ENCODE measurements at regions not wholly inside any gene's neighbourhood (a gene's known extent, or its start where the extent isn't known, plus 50 kb on each side); places are given as distances from the start of the nearest gene placed in this dataset.
A peak's percentile ranks its signal among the peaks of the same experiment; 100 is the strongest.

GRCh38 chr4:134027931-134028330, 173.7 kb downstream of the PABPC4L start:
- H3K36me3 Mint-ChIP-seq (ENCODE audit: unreplicated experiment), result no peaks in the 10 kb centered on the region
- H3K27me3 Mint-ChIP-seq (ENCODE audit: unreplicated experiment), result no peaks in the 10 kb centered on the region
- DNase-seq (ENCODE audit: extremely low spot score, unreplicated experiment), result no peak
- TF ChIP-seq, protein P1, sequence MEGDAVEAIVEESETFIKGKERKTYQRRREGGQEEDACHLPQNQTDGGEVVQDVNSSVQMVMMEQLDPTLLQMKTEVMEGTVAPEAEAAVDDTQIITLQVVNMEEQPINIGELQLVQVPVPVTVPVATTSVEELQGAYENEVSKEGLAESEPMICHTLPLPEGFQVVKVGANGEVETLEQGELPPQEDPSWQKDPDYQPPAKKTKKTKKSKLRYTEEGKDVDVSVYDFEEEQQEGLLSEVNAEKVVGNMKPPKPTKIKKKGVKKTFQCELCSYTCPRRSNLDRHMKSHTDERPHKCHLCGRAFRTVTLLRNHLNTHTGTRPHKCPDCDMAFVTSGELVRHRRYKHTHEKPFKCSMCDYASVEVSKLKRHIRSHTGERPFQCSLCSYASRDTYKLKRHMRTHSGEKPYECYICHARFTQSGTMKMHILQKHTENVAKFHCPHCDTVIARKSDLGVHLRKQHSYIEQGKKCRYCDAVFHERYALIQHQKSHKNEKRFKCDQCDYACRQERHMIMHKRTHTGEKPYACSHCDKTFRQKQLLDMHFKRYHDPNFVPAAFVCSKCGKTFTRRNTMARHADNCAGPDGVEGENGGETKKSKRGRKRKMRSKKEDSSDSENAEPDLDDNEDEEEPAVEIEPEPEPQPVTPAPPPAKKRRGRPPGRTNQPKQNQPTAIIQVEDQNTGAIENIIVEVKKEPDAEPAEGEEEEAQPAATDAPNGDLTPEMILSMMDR (IDR thresholded peaks at IDR 0.05), result no peak
- H3K27ac Mint-ChIP-seq (ENCODE audit: unreplicated experiment), result no peak overlapping the region
- H3K4me1 Mint-ChIP-seq (ENCODE audit: unreplicated experiment), result no peaks in the 10 kb centered on the region
- no peak overlapping the region for H3K4me3 Mint-ChIP-seq (ENCODE audit: unreplicated experiment)
- H3K9me3 Mint-ChIP-seq (ENCODE audit: unreplicated experiment), result no peaks in the 10 kb centered on the region

- DNase-seq (ENCODE audit: extremely low spot score, unreplicated experiment), result no peak
- no peaks in the 10 kb centered on the region for H3K27me3 Mint-ChIP-seq (ENCODE audit: unreplicated experiment)
- H3K9me3 Mint-ChIP-seq (ENCODE audit: unreplicated experiment), result no peaks in the 10 kb centered on the region
- no peak overlapping the region for H3K27ac Mint-ChIP-seq (ENCODE audit: unreplicated experiment)
- H3K36me3 Mint-ChIP-seq (ENCODE audit: unreplicated experiment), result no peaks in the 10 kb centered on the region
- H3K4me1 Mint-ChIP-seq (ENCODE audit: unreplicated experiment), result no peaks in the 10 kb centered on the region
- TF ChIP-seq, protein P1 (IDR thresholded peaks at IDR 0.05), result peak; percentile 45
- no peak overlapping the region for H3K4me3 Mint-ChIP-seq (ENCODE audit: unreplicated experiment)
Observed at GRCh38 chr4:134024251-134024650, 177.3 kb downstream of the PABPC4L start.

DNA sequence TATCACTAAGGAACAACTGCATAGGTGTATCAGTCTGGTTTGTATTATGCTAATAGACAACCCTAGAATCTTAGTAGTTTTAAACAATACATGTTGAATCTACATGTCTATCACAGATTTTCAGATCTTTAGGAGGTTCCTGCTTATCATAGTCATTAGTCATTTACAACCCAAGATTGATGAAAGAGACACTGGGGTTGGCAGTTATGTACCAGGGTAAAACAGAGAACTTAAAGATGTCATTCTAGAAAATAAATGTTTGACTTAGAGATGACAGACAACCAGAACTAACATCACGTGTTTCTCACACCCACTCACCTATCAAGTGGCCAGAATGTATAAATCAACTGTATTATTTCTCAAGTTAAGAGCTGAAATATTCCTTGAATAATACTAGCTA, 181.9 kb downstream of the PABPC4L start:
- no peaks in the 10 kb centered on the region for H3K4me1 Mint-ChIP-seq (ENCODE audit: unreplicated experiment)
- no peaks in the 10 kb centered on the region for H3K36me3 Mint-ChIP-seq (ENCODE audit: unreplicated experiment)
- DNase-seq (ENCODE audit: extremely low spot score, unreplicated experiment), result no peak
- no peak overlapping the region for H3K27ac Mint-ChIP-seq (ENCODE audit: unreplicated experiment)
- no peaks in the 10 kb centered on the region for H3K27me3 Mint-ChIP-seq (ENCODE audit: unreplicated experiment)
- TF ChIP-seq, protein P1 (IDR thresholded peaks at IDR 0.05), result no peak
- H3K4me3 Mint-ChIP-seq (ENCODE audit: unreplicated experiment), result no peak overlapping the region
- no peaks in the 10 kb centered on the region for H3K9me3 Mint-ChIP-seq (ENCODE audit: unreplicated experiment)

DNA sequence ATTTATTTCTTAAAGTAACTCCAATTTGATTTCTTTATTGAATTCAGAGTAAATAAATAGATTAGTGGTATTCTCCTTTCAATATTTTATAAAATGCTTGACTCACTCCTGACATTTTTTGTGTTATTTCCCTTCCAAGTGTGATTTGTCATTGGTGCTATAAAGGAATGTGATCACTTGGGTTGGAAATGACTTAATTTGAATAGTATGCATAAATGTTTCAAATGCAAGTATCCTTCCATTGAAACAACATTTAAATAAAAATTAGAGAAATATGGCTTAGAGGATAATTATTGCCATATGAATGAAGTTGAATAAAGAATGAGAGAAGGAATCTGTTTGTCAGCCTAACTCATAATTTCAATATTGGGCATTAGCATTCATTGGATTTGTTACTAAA, 182.7 kb downstream of the PABPC4L start:
- no peaks in the 10 kb centered on the region for H3K4me1 Mint-ChIP-seq (ENCODE audit: unreplicated experiment)
- no peaks in the 10 kb centered on the region for H3K27me3 Mint-ChIP-seq (ENCODE audit: unreplicated experiment)
- H3K9me3 Mint-ChIP-seq (ENCODE audit: unreplicated experiment), result no peaks in the 10 kb centered on the region
- no peak overlapping the region for H3K4me3 Mint-ChIP-seq (ENCODE audit: unreplicated experiment)
- H3K27ac Mint-ChIP-seq (ENCODE audit: unreplicated experiment), result no peak overlapping the region
- no peaks in the 10 kb centered on the region for H3K36me3 Mint-ChIP-seq (ENCODE audit: unreplicated experiment)
- TF ChIP-seq, protein P1 (IDR thresholded peaks at IDR 0.05), result no peak
- DNase-seq (ENCODE audit: extremely low spot score, unreplicated experiment), result no peak

DNA sequence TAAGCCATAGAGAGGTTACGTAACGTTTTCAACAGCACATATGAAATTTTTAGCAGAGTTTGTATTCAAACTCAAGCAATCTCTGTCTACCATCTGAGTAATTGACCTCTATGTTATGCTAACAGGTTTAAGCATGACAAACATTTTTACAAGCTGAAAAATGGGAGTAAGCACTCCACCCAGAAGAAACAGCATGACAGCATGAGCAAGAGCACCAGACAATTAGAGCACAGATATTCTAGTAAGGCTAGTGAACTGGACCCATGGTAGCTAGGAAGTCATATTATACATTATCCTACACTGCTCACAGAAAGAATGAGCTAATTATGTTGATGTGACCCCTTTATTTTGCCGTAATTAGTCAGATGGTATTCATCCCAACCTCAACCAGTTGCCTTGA, 200.5 kb downstream of the PABPC4L start:
- TF ChIP-seq, protein P1 (IDR thresholded peaks at IDR 0.05), result no peak
- Mint-ChIP-seq H3K4me1 (ENCODE audit: unreplicated experiment) (no peaks in the 10 kb centered on the region), H3K27me3 (ENCODE audit: unreplicated experiment) (no peaks in the 10 kb centered on the region), H3K36me3 (ENCODE audit: unreplicated experiment) (no peaks in the 10 kb centered on the region), H3K27ac (ENCODE audit: unreplicated experiment) (no peak overlapping the region), H3K4me3 (ENCODE audit: unreplicated experiment) (no peak overlapping the region), H3K9me3 (ENCODE audit: unreplicated experiment) (no peaks in the 10 kb centered on the region)
- DNase-seq (ENCODE audit: extremely low spot score, unreplicated experiment), result no peak

Data from osteocyte (in vitro differentiated cells).